HG03442 (cell line): ENCODE measurements at regions not wholly inside any gene's neighbourhood (a gene's known extent, or its start where the extent isn't known, plus 50 kb on each side); places are given as distances from the start of the nearest gene placed in this dataset.
"Not testable (repeated sequence)": the region's sequence is repeated elsewhere in the genome, so short reads cannot be mapped to it uniquely, and the experiment has no call there.

ENCODE experiments used
- ATAC-seq: cut with Tn5 transposase; IDR thresholded peaks from one replicate; pipeline ENCODE4 v1.9.1; 2021; ENCODE audit warnings: mild to moderate bottlenecking, moderate library complexity; ENCODE audit not compliant: unreplicated experiment

DNA sequence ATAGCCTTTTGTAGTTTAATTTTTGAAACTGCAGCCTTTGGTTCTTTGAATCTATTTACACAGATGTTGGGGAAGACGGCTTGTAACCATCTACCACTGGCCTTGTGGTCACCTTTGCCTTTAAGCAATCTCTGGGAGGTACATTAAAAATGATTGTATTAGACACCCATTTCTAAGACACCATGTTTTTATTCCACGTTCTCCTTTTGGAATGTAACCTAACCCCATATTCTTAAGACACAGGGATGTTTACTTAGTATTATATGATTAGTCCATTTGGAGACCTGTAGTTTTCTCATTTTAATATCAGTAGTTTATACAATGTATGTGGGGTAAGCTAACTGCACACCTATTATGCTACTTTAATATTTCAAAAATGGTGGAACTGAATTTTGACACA lies 175.1 kb upstream of the PLSCR5 start:
- ATAC-seq, result no peak

DNA sequence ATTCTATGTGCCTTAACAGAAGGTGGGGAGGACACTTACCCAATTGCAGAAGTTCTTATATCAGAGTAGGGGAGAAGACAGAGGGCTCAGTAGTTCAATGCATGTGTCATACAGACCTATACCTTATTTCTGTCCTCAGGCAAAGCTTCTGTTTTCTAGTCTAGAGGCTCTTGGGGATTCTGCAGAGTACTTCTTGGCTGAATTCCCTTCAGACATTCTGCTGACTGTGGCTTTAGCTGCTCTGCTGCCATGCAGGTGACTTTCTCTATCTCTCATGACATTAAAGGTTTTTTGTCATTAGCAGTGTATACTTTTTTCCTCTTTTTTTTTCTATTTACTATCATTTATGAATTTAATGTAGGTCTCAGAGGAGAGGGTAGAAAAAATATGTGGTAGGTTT lies 172.8 kb upstream of the PLSCR5 start:
- ATAC-seq, result no peak

DNA sequence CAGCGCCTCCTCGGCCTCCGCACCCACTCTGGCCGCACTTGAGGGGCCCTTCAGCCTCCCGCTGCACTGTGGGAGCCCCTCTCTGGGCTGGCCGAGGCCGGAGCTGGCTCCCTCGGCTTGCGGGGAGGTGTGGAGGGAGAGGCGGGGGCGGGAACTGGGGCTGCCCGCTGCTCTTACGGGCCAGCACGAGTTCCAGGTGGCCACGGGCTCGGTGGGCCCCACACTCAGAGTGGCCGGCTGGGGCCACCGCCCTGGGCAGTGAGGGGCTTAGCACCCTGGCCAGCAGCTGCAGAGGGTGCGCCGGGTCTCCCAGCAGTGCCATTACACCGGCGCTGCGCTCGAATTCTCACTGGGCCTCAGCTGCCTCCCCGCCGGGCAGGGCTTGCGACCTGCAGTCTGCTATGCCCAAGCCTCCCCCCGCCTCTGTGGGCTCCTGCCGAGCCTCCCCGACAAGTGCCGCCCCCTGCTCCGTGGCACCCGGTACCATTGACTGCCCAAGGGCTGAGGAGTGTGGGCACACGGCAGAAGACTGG lies 167.1 kb upstream of the PLSCR5 start:
- ATAC-seq, result no peak

DNA sequence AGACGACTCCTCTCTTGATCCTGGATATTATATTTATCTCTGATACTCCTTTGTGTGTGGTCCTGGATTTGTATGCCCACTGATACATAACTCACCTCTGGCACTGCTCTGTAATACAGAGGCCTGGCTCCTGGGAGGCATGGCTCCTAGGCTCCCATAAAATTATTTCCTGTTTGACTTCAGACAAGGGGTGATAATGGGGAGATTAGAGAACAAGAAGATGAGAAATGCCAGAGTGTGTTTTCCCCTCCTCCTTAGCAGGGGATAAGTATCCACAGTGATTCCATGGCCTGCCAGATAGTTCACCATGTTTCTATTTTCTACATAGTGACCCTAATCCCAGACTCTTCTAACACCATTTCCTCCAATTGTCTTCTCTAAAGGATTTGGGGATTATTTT lies 165.7 kb upstream of the PLSCR5 start:
- ATAC-seq, result no peak

DNA sequence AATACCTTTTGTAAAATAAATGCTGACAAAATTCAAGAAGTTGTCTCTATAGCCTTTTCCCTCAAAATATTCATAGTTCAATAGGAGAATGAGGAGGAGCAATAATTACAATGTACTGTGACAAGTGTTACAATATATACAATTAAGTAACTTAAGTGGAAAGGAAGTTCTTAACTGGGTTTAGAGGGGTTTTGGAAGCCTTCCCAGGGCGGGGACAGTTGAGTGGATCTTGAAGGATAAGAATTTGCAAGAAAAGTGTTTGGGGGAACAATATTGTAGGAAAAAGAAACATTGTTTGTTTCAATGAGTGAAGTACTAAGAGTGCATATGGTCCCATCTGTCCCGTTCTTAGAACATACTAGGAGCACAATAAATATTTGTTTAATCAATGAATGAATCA lies 165.2 kb upstream of the PLSCR5 start:
- ATAC-seq, result no peak

DNA sequence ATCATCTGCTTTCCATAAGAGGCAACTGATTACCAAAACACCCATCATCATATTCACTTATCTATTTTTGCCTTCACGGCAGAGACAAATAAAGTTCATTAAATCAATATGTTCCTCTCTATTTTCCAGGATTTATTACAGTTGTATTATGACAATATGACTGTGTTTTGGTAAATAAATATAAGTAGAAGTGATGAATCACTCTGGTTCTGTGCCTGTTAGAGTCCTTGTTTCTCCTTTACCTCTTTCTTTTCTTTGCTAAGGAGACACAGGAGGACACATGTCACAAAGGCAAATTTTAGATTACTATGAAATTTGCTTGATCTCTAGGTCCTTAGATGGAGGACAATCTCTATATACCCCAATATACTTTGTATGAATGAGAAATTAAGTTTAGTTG lies 152.6 kb upstream of the PLSCR5 start:
- ATAC-seq, result no peak

DNA sequence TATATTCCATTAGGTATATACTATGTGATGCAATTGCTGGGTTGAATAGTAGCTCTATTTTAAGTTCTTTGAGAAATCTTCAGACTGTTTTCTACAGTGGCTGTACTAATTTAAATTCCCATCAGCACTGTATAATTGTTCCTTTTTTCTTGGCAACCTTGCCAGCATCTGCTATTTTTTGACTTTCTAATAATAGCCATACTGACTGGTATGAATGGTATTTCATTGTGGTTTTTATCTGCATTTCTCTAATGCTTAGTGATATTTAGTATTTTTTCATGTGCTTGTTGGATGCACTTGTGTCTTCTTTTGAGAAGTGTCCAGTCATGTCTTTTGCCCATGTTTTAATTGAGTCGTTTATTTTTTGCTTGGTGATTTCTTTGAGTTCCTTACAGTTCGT lies 145.1 kb upstream of the PLSCR5 start:
- no peak for ATAC-seq

DNA sequence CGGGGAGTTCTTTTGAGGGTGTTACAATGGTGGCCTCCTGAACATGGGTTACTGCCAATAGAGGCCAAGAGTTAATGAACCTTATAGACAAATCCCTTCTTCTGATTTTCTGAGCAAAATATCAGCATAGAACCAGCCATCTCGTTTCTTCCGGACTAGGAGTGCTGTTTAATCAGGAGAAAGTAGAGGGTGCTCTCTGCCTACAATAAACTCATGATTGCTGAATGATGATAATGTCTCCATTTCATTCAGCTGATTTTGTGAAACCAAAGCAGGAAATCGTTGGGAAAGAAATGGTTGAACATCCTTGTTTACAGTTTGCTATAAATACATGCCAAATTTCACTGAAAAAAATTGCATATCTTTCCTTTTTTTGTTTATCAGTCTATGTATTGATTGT lies 142.8 kb upstream of the PLSCR5 start:
- ATAC-seq, result no peak

DNA sequence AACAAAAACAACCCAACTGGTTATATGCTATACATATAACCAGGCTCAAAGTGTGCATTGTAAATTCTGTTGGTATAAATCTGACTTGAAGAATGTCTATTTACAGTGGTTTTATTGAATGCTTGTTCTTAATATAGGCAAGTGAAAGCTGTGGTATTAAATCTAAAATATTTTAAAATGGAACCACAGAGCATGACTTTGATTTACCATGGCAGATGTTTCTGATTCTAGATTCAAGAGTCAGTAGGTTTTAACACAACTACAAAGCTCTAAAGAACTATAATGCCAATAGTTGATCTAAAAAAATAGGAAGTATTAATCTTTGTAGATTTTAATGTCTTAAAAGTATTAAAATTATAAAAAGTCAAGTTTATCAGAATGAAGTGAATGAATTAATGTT lies 141.9 kb upstream of the PLSCR5 start:
- ATAC-seq, result no peak

DNA sequence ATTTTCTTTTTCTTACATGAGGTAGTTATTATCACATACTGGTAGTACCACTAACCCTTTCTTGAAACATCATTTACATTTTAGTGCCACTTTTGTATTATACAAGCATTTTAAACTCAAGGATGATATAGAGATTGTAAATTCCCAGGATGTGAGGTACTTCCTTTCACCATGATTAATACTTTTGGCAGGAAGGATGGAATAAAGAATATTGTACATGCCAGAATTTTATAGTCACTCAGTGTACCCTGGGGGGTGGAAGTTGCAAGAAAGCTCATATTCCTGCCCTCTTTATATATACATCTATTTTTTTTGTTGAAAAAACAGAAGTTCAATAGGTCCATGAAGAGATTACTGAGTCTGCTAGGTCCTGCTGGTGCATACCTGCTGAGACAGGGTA lies 141.0 kb upstream of the PLSCR5 start:
- no peak for ATAC-seq

DNA sequence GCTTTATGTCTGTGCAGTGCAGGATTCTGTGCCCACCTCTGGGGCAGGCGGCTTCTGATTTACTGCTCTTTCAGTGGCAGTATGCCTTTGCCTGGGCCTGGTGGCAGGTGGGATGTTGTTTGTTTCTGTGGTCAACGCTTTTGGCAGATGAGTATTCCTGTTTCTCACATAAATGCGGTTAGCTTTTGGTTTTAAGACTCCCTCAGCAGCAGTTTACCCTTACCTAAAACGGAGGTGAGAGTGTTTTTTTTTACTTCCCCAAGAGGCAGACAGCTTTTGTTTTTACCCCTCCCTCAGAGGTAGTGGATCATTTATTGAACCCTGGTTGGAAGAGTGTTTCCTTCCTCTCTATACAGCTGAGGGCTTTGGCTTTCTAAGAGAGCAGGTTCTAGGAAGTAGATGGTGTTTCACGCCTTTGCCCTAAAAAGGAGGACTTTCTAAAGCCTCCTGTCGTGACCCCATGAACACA lies 134.1 kb upstream of the PLSCR5 start:
- peak; percentile 41 for ATAC-seq

DNA sequence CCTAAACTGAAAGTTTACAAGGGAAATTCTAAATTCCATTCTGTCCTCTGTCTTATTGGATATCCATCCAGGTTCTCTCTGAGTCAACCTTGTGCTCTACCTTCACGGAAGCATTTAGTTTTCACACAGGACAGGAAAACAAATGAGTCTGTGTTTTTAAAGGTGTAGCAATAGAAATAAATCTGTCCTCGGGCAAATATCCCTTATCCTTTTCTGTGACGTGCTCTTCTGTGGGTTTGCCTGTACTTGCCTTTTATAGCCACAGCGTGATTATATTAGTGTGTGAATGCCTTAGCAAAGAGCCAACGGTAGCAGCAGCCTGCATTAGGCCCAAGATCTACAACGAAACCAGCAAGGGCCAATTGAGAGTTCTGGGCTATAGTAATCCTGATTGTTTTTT lies 127.2 kb upstream of the PLSCR5 start:
- no peak for ATAC-seq

DNA sequence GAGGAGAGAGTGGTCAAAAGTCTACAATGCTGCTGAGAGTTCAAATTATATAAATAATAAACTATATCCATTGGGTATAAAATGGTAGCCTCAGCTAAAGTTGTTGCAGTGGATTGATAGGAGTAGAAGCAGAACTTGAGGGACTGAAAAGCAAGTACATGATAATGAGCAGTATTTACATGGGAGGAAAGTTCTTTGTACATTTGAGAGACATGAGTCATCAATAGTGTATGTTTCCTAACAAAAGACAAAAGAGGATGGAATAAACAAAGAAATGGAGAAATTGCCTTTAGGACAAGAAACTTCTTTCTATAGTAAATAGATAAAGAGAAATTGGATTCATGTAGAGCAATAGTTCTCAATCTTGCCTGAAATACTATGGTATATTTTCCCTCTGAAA lies 110.0 kb upstream of the PLSCR5 start:
- ATAC-seq, result no peak

DNA sequence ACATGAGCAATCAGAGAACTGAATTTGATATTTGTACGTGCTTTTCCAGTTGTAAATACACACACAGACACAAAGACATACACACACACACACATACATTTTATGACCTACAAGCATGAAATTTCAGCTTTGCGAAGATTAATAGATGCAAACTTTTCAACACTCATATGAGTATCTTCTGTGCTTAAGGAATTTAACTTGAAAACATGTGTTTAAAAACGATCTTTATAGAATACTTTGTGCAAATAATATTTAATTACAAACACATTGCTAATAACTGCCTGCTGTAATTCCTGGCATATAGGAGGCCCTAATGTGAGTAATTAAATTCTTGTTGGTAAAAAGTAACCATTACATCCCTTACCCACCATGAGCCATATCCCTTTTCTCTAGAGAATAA lies 107.7 kb upstream of the PLSCR5 start:
- no peak for ATAC-seq

DNA sequence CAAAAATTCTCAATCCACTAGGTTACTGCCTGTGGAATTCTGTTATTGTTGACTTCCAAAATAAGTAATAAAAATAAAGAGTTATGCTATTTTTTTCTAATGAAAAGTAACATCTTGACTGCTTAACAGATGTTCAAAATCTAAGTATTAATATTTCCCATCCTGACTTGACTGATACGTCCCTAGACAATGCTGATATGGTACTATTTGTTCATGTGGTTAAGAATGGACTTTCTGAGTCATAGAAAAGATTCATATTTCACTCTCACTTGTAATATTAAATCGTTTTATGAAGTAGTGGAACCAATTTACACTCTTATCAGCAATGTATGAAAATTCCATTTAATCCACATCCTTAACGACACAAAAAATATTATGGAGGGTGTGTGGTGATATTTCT lies 104.8 kb upstream of the PLSCR5 start:
- no peak for ATAC-seq

DNA sequence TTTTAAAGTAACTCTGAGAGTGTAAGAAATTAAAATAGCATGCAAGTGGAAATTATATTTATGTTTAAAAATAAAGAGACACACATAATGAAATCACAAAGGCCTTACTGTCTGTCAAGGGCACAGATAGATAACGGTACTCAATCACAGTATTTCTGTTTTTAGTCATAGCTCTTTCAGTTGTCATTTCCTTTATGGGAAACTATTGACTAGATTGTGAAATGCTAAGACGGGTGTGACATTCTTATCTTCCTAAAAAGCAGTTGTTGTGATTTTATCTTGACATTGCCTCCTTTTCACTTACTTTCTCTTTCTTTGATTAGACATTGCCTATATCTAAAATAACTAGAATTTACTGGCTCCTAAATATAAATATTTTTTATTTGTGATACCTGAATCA lies 100.1 kb upstream of the PLSCR5 start:
- ATAC-seq, result peak; percentile 93

DNA sequence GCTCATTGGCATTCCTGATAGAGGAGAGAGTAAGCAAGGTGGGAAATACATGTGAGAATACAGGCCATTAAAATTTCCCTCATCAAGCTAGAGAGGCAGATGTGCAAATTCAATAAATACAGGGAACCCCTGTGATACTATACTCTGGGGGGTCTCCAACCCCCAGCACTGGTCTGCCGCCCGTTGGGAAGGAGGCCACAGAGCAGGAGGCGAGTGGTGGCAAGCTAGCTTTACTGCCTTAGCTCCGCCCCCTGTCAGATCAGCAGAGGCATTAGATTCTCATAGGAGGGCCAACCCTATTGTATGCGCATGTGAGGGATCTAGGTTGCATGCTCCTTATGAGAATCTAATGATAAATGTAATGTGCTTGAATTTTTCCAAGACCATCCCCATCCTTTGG lies 97.1 kb upstream of the PLSCR5 start:
- ATAC-seq, result no peak

DNA sequence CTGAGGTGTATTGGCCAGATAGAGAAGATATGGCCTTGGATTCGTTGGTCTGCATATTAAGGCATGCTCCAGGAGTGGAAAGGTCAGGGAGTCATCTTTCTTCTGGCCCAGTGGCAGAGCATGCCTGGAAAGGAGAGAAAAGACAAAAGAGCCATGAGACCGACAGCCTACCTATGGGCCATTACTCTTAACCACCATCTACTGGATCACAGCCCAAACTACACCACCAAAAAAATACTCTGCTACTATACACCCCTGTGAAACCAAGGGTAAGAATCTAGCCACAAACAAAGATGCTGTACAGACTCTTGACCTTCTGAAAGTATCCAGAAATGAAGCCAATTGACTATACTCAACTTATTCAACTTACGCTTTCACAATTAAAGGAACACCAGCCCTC lies 96.1 kb upstream of the PLSCR5 start:
- ATAC-seq, result no peak

DNA sequence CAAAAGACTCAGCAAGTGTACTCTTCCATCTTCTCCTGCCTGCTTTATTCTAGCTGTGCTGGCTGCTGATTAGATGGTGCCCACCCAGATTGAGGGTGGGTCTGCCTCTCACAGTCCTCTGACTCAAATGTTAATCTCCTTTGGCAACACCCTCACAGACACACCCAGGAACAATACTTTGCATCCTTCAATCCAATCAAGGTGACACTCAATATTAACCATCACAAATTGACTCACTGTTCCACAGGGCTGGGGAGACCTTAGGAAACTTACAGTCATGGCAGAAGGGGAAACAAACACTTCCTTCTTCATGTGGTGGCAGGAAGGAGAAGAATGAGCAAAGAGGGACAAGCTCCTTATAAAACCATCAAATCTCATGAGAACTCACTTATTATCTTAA lies 94.9 kb upstream of the PLSCR5 start:
- not testable (repeated sequence) for ATAC-seq

DNA sequence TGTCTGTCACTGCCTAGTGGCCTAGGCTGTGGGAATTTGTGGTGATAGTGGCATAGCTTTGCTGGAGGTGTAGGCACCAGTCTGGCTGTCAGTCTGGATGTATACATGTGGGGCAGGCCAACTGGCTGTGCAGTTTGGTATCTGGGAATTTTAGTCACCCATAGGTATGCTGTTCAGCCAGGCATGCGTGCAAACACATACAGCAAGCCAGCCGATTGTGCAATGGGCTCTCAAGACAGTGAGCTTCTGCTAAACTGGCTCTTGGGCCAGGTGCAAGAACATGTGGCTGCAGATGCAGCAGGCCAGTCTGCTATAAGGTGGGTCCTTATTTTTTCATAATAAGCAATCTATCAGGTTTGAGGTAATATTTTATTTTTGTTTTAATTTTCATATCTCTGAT lies 87.1 kb upstream of the PLSCR5 start:
- no peak for ATAC-seq

DNA sequence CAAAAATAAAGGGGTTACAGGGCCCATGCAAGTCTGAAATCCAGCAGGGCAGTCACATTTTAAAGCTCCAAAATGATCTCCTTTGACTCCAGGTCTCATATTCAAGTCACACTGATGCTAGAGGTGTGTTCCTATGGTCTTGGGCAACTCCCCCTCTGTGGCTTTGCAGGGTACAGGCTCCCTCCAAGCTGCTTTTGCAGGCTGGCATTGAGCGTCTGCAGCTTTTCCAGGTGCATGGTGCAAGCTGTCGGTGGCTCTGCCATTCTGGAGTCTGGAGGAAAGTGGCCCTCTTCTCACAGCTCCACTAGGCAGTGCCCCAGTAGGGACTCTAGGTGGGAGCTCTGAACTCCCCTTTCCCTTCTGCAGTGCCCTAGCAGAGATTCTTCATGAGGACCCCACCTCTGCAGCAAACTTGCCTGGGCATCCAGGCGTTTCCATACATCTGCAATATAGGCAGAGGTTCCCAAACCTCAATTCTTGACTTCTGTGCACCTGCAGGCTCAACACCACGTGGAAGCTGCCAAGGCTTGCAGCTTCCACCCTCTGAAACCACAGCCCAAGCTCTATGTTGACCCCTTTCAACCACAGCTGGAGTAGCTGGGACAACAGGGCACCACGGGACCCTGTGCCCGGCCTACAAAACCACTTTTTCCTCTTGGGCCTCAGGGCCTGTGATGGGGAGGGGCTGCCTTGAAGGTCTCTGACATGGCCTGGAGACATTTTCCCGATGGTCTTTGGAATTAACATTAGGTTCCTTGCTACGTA lies 80.1 kb upstream of the PLSCR5 start:
- ATAC-seq, result no peak

DNA sequence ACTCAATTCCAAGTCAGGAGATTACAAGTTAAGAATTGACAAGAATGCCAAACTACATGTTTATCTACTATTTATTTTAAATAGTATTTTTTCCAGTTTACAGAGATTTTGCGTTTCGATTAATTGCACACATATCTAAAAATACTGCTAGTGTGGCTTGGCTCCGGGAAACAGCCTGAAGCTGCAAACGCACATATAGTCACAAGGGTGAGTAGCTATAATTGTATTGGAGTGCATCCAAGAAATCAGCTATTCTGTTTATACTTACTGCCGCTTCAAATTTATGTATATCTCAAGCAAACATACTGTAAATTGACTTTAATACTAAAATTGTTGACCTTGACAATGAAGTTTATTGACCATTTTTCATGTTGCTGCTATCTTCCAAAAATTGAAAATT lies 77.0 kb upstream of the PLSCR5 start:
- no peak for ATAC-seq

DNA sequence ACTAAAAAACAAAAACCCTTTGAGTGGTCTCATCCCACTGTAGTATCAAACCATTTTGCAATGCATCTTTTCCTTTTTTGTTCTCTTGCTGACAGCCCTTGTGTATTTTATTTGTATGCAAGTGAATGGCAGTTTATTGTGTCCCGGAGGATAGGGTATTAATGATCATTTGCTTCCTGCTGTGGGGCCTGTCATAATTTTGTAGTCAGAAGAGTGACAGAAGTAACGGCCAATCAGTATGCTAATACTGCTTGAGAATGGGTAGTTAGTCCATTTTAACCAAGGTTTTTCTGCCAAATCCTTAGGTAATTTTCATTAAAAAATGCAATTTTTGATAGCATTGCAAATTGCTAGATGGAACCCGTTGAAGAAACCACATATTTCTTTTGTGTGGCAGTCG lies 75.5 kb upstream of the PLSCR5 start:
- ATAC-seq, result no peak
